AG04450 (cell line): ENCODE measurements at regions not wholly inside any gene's neighbourhood (a gene's known extent, or its start where the extent isn't known, plus 50 kb on each side); places are given as distances from the start of the nearest gene placed in this dataset.

Source experiments
- CTCF ChIA-PET: fragments of 300-600, 350-600 bp; formaldehyde crosslinking; extraction: SDS; loops from one replicate; lab custom pipeline; 2022; ENCODE audit warnings: antibody characterized with exemption, inconsistent platforms; lab: Charles Lee
- POLR2A ChIA-PET: fragments of 350-600 bp; formaldehyde crosslinking; extraction: SDS; loops from one replicate; lab custom pipeline; 2021; ENCODE audit warnings: antibody characterized with exemption, inconsistent platforms; lab: Yijun Ruan, JAX
- DNase-seq: peaks from one replicate; pipeline ENCODE4 v3.0.0-alpha.2; 2011; ENCODE audit warnings: low read depth, low spot score
- H3K27ac ChIP-seq: one replicate; pipeline ENCODE4 v1.5.1; 2012; ENCODE audit warnings: low read depth, low read length, control low read depth
- H3K27me3 ChIP-seq: one replicate; pipeline ENCODE4 v1.6.0; 2012; ENCODE audit warnings: low read length; ENCODE audit not compliant: control insufficient read depth, insufficient read depth
- H3K4me3 ChIP-seq: 2 replicates; pipeline ENCODE4 v1.5.1; 2011; ENCODE audit warnings: mild to moderate bottlenecking, low read depth, low read length, control low read depth
- H3K9me3 ChIP-seq: 2 replicates; pipeline ENCODE4 v1.5.1; 2012; ENCODE audit warnings: low read length; ENCODE audit not compliant: control insufficient read depth, insufficient read depth
- CTCF ChIP-seq: IDR thresholded peaks from 2 replicates; pipeline ENCODE4 v1.5.1; 2011; ENCODE audit warnings: low read depth, low read length, control low read depth, inconsistent platforms

GRCh38 chr7:85488406-85488805, 301.6 kb upstream of the SEMA3D start:
- ChIA-PET CTCF (no interaction called here), POLR2A (no interaction called here)
- TF ChIP-seq CTCF: no peak
- Histone ChIP-seq H3K27ac (no peak overlapping the region), H3K9me3 (no peaks in the 10 kb centered on the region), H3K27me3 (no peaks in the 10 kb centered on the region), H3K4me3 (no peak overlapping the region)
- DNase-seq: no peak

- no peak overlapping the region for H3K27ac ChIP-seq
- ChIA-PET POLR2A (no interaction called here), CTCF (no interaction called here)
- no peak for TF ChIP-seq CTCF
- no peaks in the 10 kb centered on the region for H3K9me3 ChIP-seq
- no peak overlapping the region for H3K4me3 ChIP-seq
- no peaks in the 10 kb centered on the region for H3K27me3 ChIP-seq
- DNase-seq: peak; percentile 66
Observed at GRCh38 chr7:85483177-85483576, 296.3 kb upstream of the SEMA3D start.

- CTCF ChIA-PET: interaction anchor here (1.1 to 1.3 kb wide), 2 partner anchors 10 to 450 kb away, joined by 3 to 4 read pairs; no protein-coding TSS in a partner anchor
- Histone ChIP-seq H3K9me3 (no peaks in the 10 kb centered on the region), H3K27me3 (no peaks in the 10 kb centered on the region), H3K4me3 (no peak overlapping the region), H3K27ac (no peak overlapping the region)
- TF ChIP-seq CTCF: no peak
- POLR2A ChIA-PET: no interaction called here
- DNase-seq: no peak
Observed at GRCh38 chr7:85480666-85481065, 293.8 kb upstream of the SEMA3D start.

- Histone ChIP-seq H3K27ac (no peak overlapping the region), H3K27me3 (no peaks in the 10 kb centered on the region), H3K4me3 (no peak overlapping the region), H3K9me3 (no peaks in the 10 kb centered on the region)
- CTCF ChIA-PET: interaction anchor here (1.1 kb wide), 1 partner anchor 449 kb away, joined by 4 read pairs; no protein-coding TSS in a partner anchor
- DNase-seq: no peak
- no peak for TF ChIP-seq CTCF
- POLR2A ChIA-PET: no interaction called here
Observed at GRCh38 chr7:85479918-85480643, 293.2 kb upstream of the SEMA3D start.

- Histone ChIP-seq H3K27me3 (no peaks in the 10 kb centered on the region), H3K4me3 (no peak overlapping the region), H3K9me3 (no peaks in the 10 kb centered on the region), H3K27ac (no peak overlapping the region)
- ChIA-PET POLR2A (no interaction called here), CTCF (interaction anchor here (0.6 kb wide), 1 partner anchor 383 kb away, joined by 3 read pairs; no protein-coding TSS in a partner anchor)
- no peak for TF ChIP-seq CTCF
- DNase-seq: no peak
Observed at GRCh38 chr7:85478530-85478929, 291.7 kb upstream of the SEMA3D start.
